ENCODE measurements at regions not wholly inside any gene's neighbourhood (a gene's known extent, or its start where the extent isn't known, plus 50 kb on each side); places are given as distances from the start of the nearest gene placed in this dataset.
"Not testable (repeated sequence)": the region's sequence is repeated elsewhere in the genome, so short reads cannot be mapped to it uniquely, and the experiment has no call there.

DNA sequence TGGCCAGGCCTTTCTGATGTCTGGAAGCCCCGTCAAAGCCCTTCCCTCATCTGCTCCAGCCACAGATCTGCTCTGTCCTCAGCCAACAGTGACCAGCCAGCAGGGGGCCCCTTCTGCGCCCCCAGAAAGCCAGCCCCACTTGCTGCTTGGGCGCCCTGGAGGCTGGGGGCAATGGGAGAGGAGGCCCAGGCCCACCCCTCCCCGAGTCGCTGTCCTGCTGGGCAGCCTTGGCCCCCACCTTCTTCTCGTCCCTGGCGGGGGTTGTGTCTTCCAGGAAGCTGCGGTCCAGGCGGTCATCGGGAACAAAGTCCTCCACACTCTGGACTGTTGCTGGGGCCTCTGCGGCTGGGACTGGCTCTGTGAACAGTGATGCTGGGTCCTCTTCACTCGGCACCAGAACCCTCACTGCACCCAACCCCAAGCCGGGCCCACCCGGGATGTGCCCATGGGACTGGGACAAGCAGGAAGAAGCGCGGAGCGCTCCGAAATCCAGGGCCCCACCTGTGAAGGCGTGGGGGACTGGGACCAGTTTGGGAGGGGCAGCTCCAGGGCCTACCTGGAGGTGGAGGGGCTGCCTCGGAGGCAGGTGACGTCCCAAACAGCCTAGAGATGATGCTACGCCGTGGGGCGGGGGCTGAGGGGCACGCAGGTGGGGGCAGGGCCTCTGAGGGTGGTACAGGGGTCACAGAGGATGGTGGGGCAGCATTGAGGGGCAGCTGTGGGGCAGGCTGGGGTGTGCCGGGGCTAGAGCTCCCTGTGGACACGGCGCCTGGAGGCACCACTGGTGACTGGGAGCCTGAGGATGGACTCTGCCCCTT lies 257.6 kb downstream of the ANKRD30B start:
- Histone ChIP-seq H3K27me3 (ENCODE audit: control insufficient read depth, insufficient read depth, low read length) (no peaks in the 10 kb centered on the region), H3K4me3 (ENCODE audit: low read depth, low read length) (no peak overlapping the region), H3K36me3 (ENCODE audit: control insufficient read depth, insufficient read depth, low read length) (no peaks in the 10 kb centered on the region)
- TF ChIP-seq, protein P1, sequence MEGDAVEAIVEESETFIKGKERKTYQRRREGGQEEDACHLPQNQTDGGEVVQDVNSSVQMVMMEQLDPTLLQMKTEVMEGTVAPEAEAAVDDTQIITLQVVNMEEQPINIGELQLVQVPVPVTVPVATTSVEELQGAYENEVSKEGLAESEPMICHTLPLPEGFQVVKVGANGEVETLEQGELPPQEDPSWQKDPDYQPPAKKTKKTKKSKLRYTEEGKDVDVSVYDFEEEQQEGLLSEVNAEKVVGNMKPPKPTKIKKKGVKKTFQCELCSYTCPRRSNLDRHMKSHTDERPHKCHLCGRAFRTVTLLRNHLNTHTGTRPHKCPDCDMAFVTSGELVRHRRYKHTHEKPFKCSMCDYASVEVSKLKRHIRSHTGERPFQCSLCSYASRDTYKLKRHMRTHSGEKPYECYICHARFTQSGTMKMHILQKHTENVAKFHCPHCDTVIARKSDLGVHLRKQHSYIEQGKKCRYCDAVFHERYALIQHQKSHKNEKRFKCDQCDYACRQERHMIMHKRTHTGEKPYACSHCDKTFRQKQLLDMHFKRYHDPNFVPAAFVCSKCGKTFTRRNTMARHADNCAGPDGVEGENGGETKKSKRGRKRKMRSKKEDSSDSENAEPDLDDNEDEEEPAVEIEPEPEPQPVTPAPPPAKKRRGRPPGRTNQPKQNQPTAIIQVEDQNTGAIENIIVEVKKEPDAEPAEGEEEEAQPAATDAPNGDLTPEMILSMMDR (IDR thresholded peaks at IDR 0.05; ENCODE audit: insufficient read depth, low read length, poor library complexity, severe bottlenecking), result no peak
- DNase-seq (ENCODE audit: low read depth), result no peak

DNA sequence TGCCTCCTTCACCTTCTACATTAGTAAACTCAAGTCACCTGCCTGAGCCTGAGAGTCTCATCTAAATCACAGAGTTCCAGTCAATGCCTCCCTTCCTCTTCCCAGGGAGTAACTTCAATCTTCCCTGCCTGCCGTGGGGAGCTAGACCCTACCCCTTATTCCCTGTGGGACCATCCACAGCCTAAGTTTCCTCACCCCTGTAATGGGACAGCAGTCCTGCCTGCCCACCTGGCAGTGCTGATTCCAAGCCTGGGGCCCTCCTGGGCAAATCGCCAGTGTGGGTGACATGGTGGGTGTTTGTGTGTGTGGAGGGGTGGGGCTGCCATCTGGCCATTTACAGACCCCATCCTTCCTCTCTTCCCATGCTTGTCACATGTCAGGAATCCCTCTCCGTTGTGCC lies 258.6 kb downstream of the ANKRD30B start:
- DNase-seq (ENCODE audit: low read depth); H3K4me3 ChIP-seq (ENCODE audit: low read depth, low read length); H3K27me3 ChIP-seq (ENCODE audit: control insufficient read depth, insufficient read depth, low read length); H3K36me3 ChIP-seq (ENCODE audit: control insufficient read depth, insufficient read depth, low read length): not testable (repeated sequence)

DNA sequence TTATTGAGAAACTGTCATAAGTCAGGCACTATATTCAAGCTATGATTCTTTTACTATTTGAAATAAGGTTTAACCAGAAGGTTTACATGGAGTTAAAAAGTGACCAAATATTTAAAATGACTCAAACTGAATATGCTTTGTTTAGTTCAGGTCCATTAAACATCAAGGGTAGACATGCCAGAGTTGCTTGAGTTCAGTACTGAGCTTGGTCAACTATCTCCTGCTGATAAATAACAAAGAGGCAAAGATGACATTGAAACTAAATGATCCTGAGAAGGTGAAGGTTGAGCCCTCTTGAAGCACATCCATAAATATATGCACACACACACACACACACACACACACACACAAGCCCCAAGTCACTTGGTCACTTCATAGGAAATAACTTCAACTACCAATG lies 278.1 kb downstream of the ANKRD30B start:
- not testable (repeated sequence) for H3K4me3 ChIP-seq (ENCODE audit: low read depth, low read length); H3K36me3 ChIP-seq (ENCODE audit: control insufficient read depth, insufficient read depth, low read length); DNase-seq (ENCODE audit: low read depth); H3K27me3 ChIP-seq (ENCODE audit: control insufficient read depth, insufficient read depth, low read length)

DNA sequence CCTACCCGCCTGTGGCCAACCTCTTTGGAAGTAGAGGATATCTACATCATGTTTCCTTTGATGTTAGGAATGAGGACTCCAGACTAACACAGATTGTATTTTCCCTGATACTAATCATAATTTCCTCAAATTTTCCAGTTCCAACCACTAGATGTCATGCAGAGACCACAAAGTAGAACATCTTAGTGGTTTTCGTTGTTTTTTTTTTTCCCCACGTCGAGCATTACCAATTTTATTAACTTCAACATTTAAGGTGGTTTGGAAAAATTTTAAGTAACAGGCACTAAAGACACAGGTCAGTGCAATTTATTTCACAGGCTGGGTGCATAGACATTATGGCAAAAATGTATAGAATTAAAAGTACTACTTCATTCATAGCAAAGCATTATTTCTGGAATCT lies 280.1 kb downstream of the ANKRD30B start:
- DNase-seq (ENCODE audit: low read depth); H3K36me3 ChIP-seq (ENCODE audit: control insufficient read depth, insufficient read depth, low read length); H3K4me3 ChIP-seq (ENCODE audit: low read depth, low read length); H3K27me3 ChIP-seq (ENCODE audit: control insufficient read depth, insufficient read depth, low read length): not testable (repeated sequence)

DNA sequence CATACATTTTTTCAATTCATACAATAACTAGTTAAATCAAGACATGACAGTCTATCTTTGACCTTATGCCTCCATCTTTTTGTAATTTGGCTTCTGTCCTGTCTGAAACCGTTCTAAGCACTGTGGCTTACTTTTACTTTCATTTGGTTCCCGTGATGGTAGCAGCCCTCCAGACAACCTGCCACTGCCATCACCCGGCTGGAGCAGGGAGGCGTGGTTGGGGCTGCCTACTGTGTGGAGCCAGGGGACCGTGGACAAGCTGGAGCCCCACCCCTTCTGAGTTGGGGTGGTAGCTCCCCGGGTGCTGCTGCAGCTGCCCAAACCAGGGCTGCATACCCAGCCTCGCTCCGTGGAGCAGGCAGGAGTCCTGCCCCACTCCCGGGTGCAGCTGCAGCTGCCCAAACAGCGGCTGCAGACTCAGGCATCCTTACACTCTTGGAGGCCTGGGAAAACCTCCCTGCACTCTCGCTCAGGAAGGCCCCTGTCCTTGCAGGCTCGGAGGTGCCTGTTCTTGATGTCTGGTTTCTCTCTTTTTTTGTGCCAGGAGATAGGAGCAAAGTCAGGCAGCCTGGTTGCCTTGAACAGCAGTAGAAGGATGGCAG lies 312.4 kb downstream of the ANKRD30B start:
- not testable (repeated sequence) for H3K36me3 ChIP-seq (ENCODE audit: control insufficient read depth, insufficient read depth, low read length); H3K4me3 ChIP-seq (ENCODE audit: low read depth, low read length); H3K27me3 ChIP-seq (ENCODE audit: control insufficient read depth, insufficient read depth, low read length); DNase-seq (ENCODE audit: low read depth)

DNA sequence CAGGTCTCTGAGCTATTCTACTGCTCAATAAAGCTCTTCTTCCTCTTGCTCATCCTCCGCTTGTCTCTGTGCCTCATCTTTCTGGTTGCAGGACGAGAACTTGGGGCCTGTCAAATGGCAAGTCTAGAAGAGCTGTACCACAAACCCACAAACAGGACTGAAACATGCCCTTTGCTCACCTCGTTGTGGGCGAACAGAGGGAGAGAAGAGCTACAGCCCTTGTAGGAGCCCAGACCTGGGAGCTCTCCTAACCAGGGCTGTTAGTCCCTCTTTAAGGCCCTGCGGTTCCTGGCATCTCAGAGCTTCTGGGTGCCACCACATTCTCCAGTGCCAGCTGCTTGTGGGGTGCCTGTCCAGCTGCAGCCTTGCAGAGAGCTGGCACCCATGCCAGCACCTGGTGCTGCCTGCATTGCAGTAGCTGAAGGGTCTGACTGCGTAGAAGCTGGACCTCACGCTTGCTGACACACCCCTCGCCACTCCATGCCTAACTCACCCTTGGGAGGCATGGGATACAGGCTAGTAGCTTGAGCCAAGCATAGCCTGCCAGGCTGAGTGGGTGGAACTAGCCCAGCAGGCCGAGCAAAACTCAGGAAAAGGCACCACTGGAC lies 313.4 kb downstream of the ANKRD30B start:
- DNase-seq (ENCODE audit: low read depth); H3K4me3 ChIP-seq (ENCODE audit: low read depth, low read length); H3K27me3 ChIP-seq (ENCODE audit: control insufficient read depth, insufficient read depth, low read length); H3K36me3 ChIP-seq (ENCODE audit: control insufficient read depth, insufficient read depth, low read length): not testable (repeated sequence)

DNA sequence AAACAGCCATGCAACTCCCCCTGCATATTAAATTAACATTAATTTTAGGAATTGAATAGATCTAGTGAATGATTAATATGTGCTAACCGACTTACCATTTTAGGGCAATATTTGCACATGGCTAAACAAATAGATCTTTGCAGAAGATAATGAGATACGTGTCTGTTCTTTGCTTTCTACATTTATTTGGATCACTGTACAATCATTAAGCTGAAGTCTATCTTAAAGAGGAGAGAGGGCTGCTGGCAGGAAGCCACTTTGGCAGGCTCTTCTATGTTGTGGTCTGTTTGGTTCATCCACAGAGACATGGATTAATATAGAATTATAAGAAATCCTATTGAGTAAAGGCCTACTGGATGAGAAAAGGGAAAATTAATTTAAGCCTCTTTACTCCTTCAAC lies 318.5 kb downstream of the ANKRD30B start:
- H3K27me3 ChIP-seq (ENCODE audit: control insufficient read depth, insufficient read depth, low read length); H3K4me3 ChIP-seq (ENCODE audit: low read depth, low read length); H3K36me3 ChIP-seq (ENCODE audit: control insufficient read depth, insufficient read depth, low read length); DNase-seq (ENCODE audit: low read depth): not testable (repeated sequence)

DNA sequence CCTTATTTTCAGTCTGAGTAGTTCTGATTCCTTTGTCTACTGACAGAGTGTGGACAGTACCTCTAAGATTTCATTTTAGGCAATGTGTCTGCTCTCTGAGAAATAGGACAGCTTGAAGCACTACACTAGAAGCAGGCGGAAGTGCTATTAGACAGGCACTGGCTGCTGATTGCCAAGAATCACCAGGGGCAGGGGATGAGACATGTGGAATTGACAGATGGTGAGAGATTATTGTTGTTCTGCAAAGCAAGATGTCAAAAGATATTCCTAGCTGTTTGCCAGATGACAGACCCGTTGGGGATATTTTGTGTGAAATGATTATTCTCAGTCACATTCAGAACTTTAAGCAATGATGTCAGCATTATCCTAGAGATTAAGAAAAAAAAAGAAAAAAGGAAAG lies 323.3 kb downstream of the ANKRD30B start:
- not testable (repeated sequence) for H3K36me3 ChIP-seq (ENCODE audit: control insufficient read depth, insufficient read depth, low read length); DNase-seq (ENCODE audit: low read depth); H3K27me3 ChIP-seq (ENCODE audit: control insufficient read depth, insufficient read depth, low read length); H3K4me3 ChIP-seq (ENCODE audit: low read depth, low read length)

Data from kidney epithelial cell (primary cell).